HG03139 (cell line): ENCODE measurements at regions not wholly inside any gene's neighbourhood (a gene's known extent, or its start where the extent isn't known, plus 50 kb on each side); places are given as distances from the start of the nearest gene placed in this dataset.

Experiments
- ATAC-seq: cut with Tn5 transposase; IDR thresholded peaks from one replicate; pipeline ENCODE4 v1.9.1; 2021; ENCODE audit not compliant: unreplicated experiment

DNA sequence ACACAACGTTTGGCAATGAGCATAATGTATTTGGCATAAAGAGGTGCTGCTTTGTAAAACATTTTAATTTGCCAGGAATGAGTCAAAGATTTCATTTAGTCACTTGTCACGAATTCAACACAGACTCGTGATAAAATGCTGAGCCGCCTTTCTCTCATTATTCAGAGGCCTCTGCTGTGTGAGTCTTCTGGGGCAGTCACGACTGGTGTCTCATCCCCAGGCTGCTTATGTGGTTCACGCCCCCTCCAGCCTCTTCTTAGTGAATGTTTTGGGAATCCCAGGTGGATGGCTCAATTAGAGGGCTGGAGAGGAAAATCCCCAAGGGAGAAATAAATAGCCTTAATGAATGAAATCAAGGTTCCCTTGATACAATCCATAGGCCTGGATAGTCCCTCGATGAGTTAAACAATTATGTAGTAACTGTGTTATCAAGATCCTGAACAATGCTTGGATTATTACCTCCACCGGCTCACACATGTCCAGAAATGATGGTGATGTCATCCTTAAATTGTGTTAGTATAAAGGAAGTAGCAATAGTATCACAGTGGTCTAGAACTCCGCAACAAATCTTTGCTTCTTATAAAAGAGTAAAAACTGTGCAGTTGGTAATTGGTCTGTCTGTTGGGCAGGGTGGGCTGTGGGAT lies 192.1 kb upstream of the ADAMTS16 start:
- ATAC-seq: no peak

GRCh38 chr5:4949108-4949507 lies 191.0 kb upstream of the ADAMTS16 start:
- ATAC-seq: no peak

- ATAC-seq: no peak
Measured at GRCh38 chr5:4953576-4953975, 186.6 kb upstream of the ADAMTS16 start.

- no peak for ATAC-seq
Measured at GRCh38 chr5:4954048-4954447, 186.1 kb upstream of the ADAMTS16 start.

DNA sequence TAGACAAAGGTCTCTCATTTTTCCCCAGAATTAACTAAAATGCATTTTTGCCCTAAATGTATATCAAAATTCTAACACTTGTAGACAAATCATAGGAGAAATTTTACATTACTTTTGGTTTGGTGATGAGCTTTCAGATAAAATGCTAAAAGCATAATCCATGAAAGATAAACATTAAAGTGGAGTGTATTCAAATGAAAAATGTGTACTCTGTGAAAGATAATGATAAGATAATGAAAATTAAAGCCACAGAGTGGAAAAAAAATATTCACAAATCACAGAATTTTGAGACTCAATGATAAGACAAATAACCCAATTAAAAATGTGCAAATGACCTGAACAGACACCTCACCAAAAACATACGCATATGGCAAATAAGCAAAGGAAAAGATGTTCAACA lies 176.9 kb upstream of the ADAMTS16 start:
- ATAC-seq: no peak

GRCh38 chr5:4969351-4969750 lies 170.8 kb upstream of the ADAMTS16 start:
- ATAC-seq: no peak

GRCh38 chr5:4970171-4970570 lies 170.0 kb upstream of the ADAMTS16 start:
- no peak for ATAC-seq

- no peak for ATAC-seq
Measured at GRCh38 chr5:4976902-4977301, 163.2 kb upstream of the ADAMTS16 start.

GRCh38 chr5:4977416-4978110 lies 162.6 kb upstream of the ADAMTS16 start:
- no peak for ATAC-seq

- ATAC-seq: no peak
Measured at GRCh38 chr5:4980201-4980600, 159.9 kb upstream of the ADAMTS16 start.

GRCh38 chr5:4981608-4982007 lies 158.5 kb upstream of the ADAMTS16 start:
- ATAC-seq: no peak

DNA sequence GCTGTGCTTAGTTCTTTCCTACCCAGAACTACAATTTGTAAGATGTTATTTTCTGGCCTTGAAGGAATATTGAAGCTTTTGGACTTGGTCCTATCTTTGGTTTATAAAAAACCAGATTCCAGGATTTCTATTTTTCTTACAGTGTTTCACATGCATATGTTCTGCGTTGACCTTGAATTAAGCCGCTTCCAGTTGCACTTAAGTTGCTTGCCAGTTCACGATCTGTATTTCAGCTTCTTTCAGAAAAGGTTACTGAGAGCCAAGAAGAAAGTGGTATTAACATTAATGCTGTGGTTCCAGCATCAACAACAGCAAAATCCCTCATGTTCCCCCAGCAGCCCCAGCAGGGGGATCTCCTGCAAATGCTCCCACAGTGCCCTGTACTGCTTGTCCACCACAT lies 156.4 kb upstream of the ADAMTS16 start:
- ATAC-seq: no peak

GRCh38 chr5:4984461-4984860 lies 155.7 kb upstream of the ADAMTS16 start:
- no peak for ATAC-seq

DNA sequence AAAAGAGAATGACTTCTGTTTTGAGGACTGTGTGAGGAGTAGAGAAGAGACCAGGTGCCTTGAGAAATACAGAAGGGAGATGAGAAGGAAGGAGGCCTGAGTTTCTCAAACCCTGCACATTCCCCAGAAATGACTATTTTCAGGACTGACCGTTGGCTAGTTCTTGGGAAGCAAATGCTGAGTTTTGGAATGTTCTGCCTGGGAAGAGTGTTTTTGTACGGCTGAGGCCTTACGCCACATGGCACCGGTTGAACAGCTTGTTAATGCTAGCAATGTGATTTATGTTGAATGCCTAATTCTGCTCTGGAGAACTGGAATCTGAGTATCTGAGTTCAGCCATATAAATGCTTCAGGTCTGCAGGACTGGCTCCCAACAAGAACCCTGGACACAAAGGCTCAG lies 152.7 kb upstream of the ADAMTS16 start:
- no peak for ATAC-seq

- no peak for ATAC-seq
Measured at GRCh38 chr5:4989118-4989517, 151.0 kb upstream of the ADAMTS16 start.

GRCh38 chr5:4990017-4990416 lies 150.1 kb upstream of the ADAMTS16 start:
- ATAC-seq: no peak

DNA sequence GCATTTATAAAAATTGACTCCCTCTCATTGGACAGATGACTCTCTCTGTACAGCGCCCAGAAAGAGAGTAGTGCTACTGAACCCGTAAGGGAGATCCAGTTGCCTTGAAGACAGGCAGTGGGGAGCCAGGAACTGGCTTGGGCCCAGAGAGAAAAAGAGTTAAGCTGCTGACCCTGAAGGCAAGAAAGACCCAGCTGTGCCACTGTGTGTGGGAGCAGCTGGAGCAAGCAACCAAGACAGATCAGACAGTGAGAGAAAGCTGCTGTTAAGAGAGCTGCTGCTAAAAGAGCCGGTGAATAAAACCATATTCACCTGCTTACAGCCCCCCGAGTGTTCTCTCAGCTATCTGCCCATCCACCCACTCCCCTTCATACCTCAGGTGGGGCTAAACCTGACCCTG lies 149.7 kb upstream of the ADAMTS16 start:
- ATAC-seq: no peak

DNA sequence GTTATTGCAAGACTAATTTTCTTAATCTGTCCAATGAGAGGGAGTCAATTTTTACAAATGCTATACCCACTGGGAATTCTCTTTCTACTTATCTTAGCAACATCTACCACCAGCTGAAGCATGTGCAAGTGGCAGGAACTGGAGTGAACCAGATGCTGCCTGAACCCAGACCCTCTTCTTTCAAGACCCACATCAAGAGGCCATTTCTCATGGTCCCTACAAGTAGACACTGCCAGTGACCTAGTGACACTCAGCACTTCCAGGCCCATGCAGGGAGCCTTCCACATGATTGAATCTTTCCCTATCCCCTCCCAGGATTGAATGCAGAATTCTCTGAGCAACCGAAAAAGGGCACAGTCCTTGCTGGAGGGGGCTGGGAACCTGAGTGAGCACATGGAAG lies 148.2 kb upstream of the ADAMTS16 start:
- ATAC-seq: no peak

- ATAC-seq: no peak
Measured at GRCh38 chr5:4995014-4995413, 145.1 kb upstream of the ADAMTS16 start.

DNA sequence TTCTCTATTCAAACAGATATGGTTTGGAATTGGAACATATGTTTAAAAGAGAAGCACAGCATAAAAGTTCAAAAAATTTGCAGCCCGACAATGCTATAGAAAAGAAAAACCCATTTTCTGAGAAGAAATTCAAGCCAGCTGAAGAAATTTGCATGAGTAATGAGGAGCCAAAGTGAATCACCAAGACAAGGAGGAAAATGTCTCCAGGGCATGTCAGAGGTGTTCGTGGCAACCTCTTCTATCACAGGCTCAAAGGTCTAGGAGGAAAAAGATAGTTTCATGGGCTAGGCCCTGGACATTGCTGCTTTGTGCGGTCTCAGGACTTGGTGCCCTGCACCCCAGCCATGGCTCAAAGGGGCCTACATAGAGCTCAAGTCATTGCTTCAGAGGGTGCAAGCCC lies 134.8 kb upstream of the ADAMTS16 start:
- ATAC-seq: no peak

GRCh38 chr5:5006548-5006947 lies 133.6 kb upstream of the ADAMTS16 start:
- ATAC-seq: no peak

DNA sequence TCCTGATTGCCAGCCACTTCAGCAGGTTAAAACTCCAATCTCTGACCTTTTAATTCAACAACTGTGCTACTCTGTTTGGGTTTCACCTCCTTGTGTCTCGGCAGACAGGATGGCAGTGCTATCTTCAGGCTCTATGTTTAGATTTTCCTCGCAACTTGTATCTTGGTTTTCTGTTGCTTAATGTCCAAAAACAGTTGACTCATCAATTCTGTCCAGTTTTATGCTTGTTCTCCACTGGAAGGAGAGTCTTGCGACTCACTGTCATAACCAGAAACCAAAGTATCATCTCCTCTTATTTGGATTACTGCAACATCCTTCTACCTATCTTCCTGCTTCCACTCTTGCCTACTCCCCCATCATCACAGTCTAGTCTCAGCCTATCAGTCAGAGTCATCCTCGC lies 130.9 kb upstream of the ADAMTS16 start:
- no peak for ATAC-seq

DNA sequence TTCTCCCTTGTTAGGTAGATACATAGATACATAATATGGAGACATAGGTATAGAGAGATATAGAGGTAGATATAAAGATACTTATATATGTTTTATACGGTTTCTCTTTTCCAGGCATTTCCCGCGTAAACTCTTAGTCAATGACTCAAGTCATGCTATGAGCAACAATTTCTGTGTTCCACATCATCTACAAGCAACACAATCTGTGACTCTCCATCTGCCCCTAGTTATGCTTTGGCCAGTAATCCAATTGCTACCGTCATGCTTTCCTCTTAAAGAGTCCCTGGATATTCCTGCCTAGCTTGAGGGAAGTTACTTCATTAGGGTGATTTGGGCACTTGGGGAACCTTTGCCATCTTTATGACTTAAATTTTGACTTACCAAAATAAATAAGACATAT lies 129.0 kb upstream of the ADAMTS16 start:
- no peak for ATAC-seq
